Endothelial cell of umbilical vein (primary cell): ENCODE measurements at regions not wholly inside any gene's neighbourhood (a gene's known extent, or its start where the extent isn't known, plus 50 kb on each side); places are given as distances from the start of the nearest gene placed in this dataset.

ENCODE experiments used
- BruUV-seq: library from RNA; stranded (reverse); fragments of 400-500 nt; replicated peaks from 2 replicates; lab custom pipeline; 2021; lab: Mats Ljungman, UMichigan
- CTCF ChIA-PET: fragments of 300-600, 350-600 bp; sonication (Branson Sonifier 250); formaldehyde crosslinking; loops from one replicate; lab custom pipeline; 2021; ENCODE audit warnings: antibody characterized with exemption, inconsistent platforms; lab: Charles Lee
- POLR2A ChIA-PET: fragments of 300-600, 350-600 bp; sonication (Branson Sonifier 250); formaldehyde crosslinking; loops from one replicate; lab custom pipeline; 2021; ENCODE audit warnings: antibody characterized with exemption, inconsistent platforms; lab: Charles Lee
- DNase-seq: peaks from one replicate; pipeline ENCODE4 v3.0.0-alpha.2; 2011; ENCODE audit warnings: low read depth, low spot score
- FAIRE-seq: peaks from 2 replicates; lab custom pipeline; 2011; peaks lifted over from hg19 to GRCh38; lab: Jason Lieb, UNC
- H2AFZ ChIP-seq: 2 replicates; pipeline ENCODE4 v1.6.0; 2012; ENCODE audit warnings: low read depth, low read length, control low read depth, inconsistent platforms
- H3K27ac ChIP-seq: 2 replicates; pipeline ENCODE4 v1.5.1; 2011; ENCODE audit warnings: low read depth, mild to moderate bottlenecking, control low read depth, low read length, moderate library complexity; ENCODE audit not compliant: insufficient read depth
- H3K27me3 ChIP-seq, 2 experiments: 2 replicates each; pipeline versions ENCODE4 v1.6.0 to v1.6.1; 2011; ENCODE audit warnings: low read length in 2 of 2, mixed read lengths in 1 of 2; ENCODE audit not compliant: control insufficient read depth in 2 of 2, insufficient read depth in 2 of 2
- H3K36me3 ChIP-seq, 2 experiments: 2 replicates in 1 of 2; 3 replicates in 1 of 2; pipeline ENCODE4 v1.5.1; 2011; ENCODE audit warnings: low read length in 2 of 2, mild to moderate bottlenecking in 1 of 2, moderate library complexity in 1 of 2; ENCODE audit not compliant: control insufficient read depth in 2 of 2, insufficient read depth in 2 of 2; ENCODE audit errors: extremely low read depth in 1 of 2
- H3K4me1 ChIP-seq: 3 replicates; pipeline ENCODE4 v1.5.1; 2011; ENCODE audit warnings: mild to moderate bottlenecking, low read length; ENCODE audit not compliant: control insufficient read depth, insufficient read depth; ENCODE audit errors: extremely low read depth
- H3K4me2 ChIP-seq: 2 replicates; pipeline ENCODE4 v1.6.1; 2011; ENCODE audit warnings: low read length, control low read depth, mixed read lengths; ENCODE audit not compliant: insufficient read depth
- H3K4me3 ChIP-seq, 3 experiments: fragments of 200-600 bp in 1 of 3; sonication (generic), shearing (Covaris generic) in 1 of 3; replicated peaks in 1 of 3; 2 replicates each; pipeline ENCODE4 v1.5.1; 2011 to 2016; ENCODE audit warnings: control low read depth in 3 of 3, low read length in 3 of 3, mild to moderate bottlenecking in 2 of 3, inconsistent platforms in 1 of 3, low read depth in 1 of 3, moderate library complexity in 1 of 3; ENCODE audit not compliant: insufficient read depth in 1 of 3
- H3K79me2 ChIP-seq: 2 replicates; pipeline ENCODE4 v1.6.0; 2012; ENCODE audit warnings: low read length, inconsistent platforms; ENCODE audit not compliant: control insufficient read depth, insufficient read depth
- H3K9ac ChIP-seq: replicated peaks from 2 replicates; pipeline ENCODE3; 2011; ENCODE audit warnings: low read length, control low read depth; ENCODE audit not compliant: insufficient read depth; ENCODE audit errors: extremely low read depth
- H3K9me1 ChIP-seq: replicated peaks from 3 replicates; pipeline ENCODE4 v1.6.0; 2011; ENCODE audit warnings: mild to moderate bottlenecking, low read length; ENCODE audit not compliant: control insufficient read depth, insufficient read depth; ENCODE audit errors: extremely low read depth
- H3K9me3 ChIP-seq: replicated peaks from 2 replicates; pipeline ENCODE4 v1.5.1; 2012; ENCODE audit warnings: low read length, inconsistent platforms; ENCODE audit not compliant: control insufficient read depth, insufficient read depth
- H4K20me1 ChIP-seq: replicated peaks from 2 replicates; pipeline ENCODE3; 2011; ENCODE audit warnings: mild to moderate bottlenecking, low read length; ENCODE audit not compliant: control insufficient read depth, insufficient read depth; ENCODE audit errors: extremely low read depth
- EZH2 ChIP-seq: IDR thresholded peaks from 2 replicates; pipeline ENCODE4 v1.6.1; 2012; ENCODE audit warnings: borderline replicate concordance, low read depth, mild to moderate bottlenecking, moderate library complexity, low read length, inconsistent platforms; ENCODE audit not compliant: severe bottlenecking
- GATA2 ChIP-seq: IDR thresholded peaks from 2 replicates; pipeline ENCODE4 v1.7.0; 2011; ENCODE audit warnings: low read depth, mild to moderate bottlenecking, moderate library complexity, mixed read lengths, low read length; ENCODE audit not compliant: insufficient read length, insufficient read depth
- JUN ChIP-seq: IDR thresholded peaks from 2 replicates; pipeline ENCODE4 v1.6.1; 2011; ENCODE audit warnings: borderline replicate concordance, low read depth; ENCODE audit not compliant: insufficient read length, insufficient read depth
- MYC ChIP-seq: IDR thresholded peaks from one replicate; pipeline ENCODE4 v1.6.1; 2011; ENCODE audit warnings: mild to moderate bottlenecking, low read depth, low read length
- POLR2A ChIP-seq: IDR thresholded peaks from 2 replicates; pipeline ENCODE4 v1.6.1; 2012; ENCODE audit warnings: low read depth, mild to moderate bottlenecking, control low read depth, low read length
- dilution Hi-C: fragments of 300-500 bp; cut with MboI; formaldehyde crosslinking; loops from one replicate; pipeline ENCODE4 v1.15.0; 2019; ENCODE audit warnings: low sequenced_read_pairs; ENCODE audit not compliant: extremely low pct_ligation_motif_present
- intact Hi-C: fragments of 100-400 bp; cut with micrococcal nuclease; formaldehyde crosslinking; loops from one replicate; pipeline ENCODE4 v1.10.0; 2022

DNA sequence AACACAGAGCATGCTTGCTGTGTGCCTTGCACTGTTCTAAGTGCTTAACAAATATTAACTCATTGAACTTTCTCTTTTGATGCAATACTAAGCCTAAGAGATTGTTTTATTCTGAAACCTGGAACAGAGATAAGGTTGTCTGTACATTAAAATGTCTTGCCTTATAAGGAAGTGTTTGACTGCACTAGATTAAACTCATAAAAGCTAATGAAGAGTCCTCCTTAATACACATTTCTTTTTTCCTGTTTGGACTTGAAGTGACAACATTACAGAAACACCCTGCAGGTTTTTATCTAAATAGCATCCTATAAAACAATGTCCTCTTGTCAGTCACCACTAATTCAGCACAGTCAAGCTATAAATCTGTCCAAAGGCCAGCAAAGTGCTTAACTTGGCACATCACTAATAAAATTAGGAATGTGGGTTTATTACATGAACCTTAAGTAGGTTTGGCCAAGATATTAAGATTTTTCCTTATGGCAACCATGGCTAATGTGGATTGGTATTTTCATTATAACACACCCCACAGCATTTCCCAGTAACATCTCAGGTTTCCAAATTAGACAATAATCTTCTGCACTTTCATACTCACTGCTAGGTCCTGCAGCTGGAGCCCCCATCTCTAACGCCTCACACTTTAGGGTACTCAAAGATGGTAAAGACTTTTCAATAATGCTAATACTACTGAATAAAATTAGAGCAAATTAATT is 389.7 kb downstream of the LMO4 start:
- Histone ChIP-seq H3K9ac (no peak overlapping the region), H3K9me1 (no peaks in the 10 kb centered on the region), H3K27me3 (peaks cover 0 to 2% of the 10 kb centered on the region in 2 experiments), H3K27ac (no peak overlapping the region), H3K4me3 (no peak overlapping the region), H3K36me3 (no peaks in the 10 kb centered on the region), H3K9me3 (no peaks in the 10 kb centered on the region), H2AFZ (no peak overlapping the region), H3K79me2 (no peaks in the 10 kb centered on the region), H4K20me1 (no peaks in the 10 kb centered on the region), H3K4me1 (no peaks in the 10 kb centered on the region), H3K4me2 (no peak overlapping the region)
- intact Hi-C loops (no loop called here), dilution Hi-C loops (no loop called here)
- no TSS peak for BruUV-seq
- TF ChIP-seq MYC, result no peak
- DNase-seq (no peak), FAIRE-seq (no peak)
- ChIA-PET CTCF (no interaction called here), POLR2A (no interaction called here)

DNA sequence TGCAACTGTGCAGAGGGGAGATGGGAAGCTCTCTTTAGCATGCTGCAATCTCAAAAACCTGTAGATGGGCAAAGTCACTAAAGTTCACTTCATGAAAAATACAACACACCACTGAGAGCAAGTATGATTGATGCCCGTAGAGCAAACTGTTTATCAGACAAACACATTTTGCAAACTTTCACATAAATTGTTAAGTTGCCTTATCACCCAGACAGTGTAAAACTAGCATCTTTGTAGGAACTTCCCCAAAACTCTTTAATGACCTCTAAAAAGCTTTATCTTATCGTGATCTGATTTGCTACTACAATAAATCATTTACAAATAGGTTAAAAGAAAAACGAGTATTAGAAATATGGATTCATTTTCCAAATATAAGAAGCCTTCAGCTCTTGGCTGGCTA is 391.0 kb downstream of the LMO4 start:
- Histone ChIP-seq H3K27me3 (peaks cover 0 to 2% of the 10 kb centered on the region in 2 experiments), H3K79me2 (no peaks in the 10 kb centered on the region), H2AFZ (no peak overlapping the region), H3K4me1 (no peaks in the 10 kb centered on the region), H3K4me3 (no peak overlapping the region), H3K9me1 (no peaks in the 10 kb centered on the region), H3K36me3 (no peaks in the 10 kb centered on the region), H3K27ac (no peak overlapping the region), H4K20me1 (no peaks in the 10 kb centered on the region), H3K4me2 (no peak overlapping the region), H3K9me3 (no peaks in the 10 kb centered on the region), H3K9ac (no peak overlapping the region)
- DNase-seq, result no peak
- intact Hi-C loops (no loop called here), dilution Hi-C loops (no loop called here)
- TF ChIP-seq MYC (no peak), JUN (no peak), POLR2A (no peak), GATA2 (no peak), EZH2 (no peak)
- ChIA-PET CTCF (no interaction called here), POLR2A (no interaction called here)
- BruUV-seq, result no TSS peak
- FAIRE-seq, result no peak
